Nephron progenitor cell (in vitro differentiated cells): ENCODE measurements at regions not wholly inside any gene's neighbourhood (a gene's known extent, or its start where the extent isn't known, plus 50 kb on each side); places are given as distances from the start of the nearest gene placed in this dataset.

Source experiments
- DNase-seq: peaks from one replicate; pipeline ENCODE4 v3.0.0; 2021
- H3K27ac Mint-ChIP-seq: 2 replicates; pipeline ENCODE4 v1.8.0; 2021; ENCODE audit warnings: mild to moderate bottlenecking, moderate library complexity, mixed read lengths
- H3K27me3 Mint-ChIP-seq: 2 replicates; pipeline ENCODE4 v1.8.0; 2021; ENCODE audit warnings: mild to moderate bottlenecking, low read depth, mixed read lengths; ENCODE audit not compliant: poor library complexity
- H3K36me3 Mint-ChIP-seq: 2 replicates; pipeline ENCODE4 v1.8.0; 2021; ENCODE audit warnings: low read depth, mixed read lengths
- H3K4me1 Mint-ChIP-seq: 2 replicates; pipeline ENCODE4 v1.8.0; 2021; ENCODE audit warnings: mixed read lengths
- H3K4me3 Mint-ChIP-seq: 2 replicates; pipeline ENCODE4 v1.8.0; 2021; ENCODE audit warnings: mild to moderate bottlenecking, moderate library complexity, mixed read lengths
- H3K9me3 Mint-ChIP-seq: 2 replicates; pipeline ENCODE4 v1.8.0; 2021; ENCODE audit warnings: mild to moderate bottlenecking, moderate library complexity, mixed read lengths
- CTCF ChIP-seq: fragments of 200-600 bp; sonication (generic); IDR thresholded peaks from 2 replicates; pipeline ENCODE4 v1.5.0; 2021; ENCODE audit warnings: antibody characterized with exemption

- Mint-ChIP-seq H3K4me3 (no peak overlapping the region), H3K9me3 (peaks cover 5% of the 10 kb centered on the region), H3K27ac (no peak overlapping the region), H3K36me3 (no peaks in the 10 kb centered on the region), H3K27me3 (peaks cover 64% of the 10 kb centered on the region), H3K4me1 (peaks cover 21% of the 10 kb centered on the region)
- DNase-seq, result no peak
- TF ChIP-seq CTCF, result no peak
Measured at GRCh38 chr11:69922015-69922595, 102.9 kb upstream of the FGF3 start.

- DNase-seq, result no peak
- Mint-ChIP-seq H3K36me3 (no peaks in the 10 kb centered on the region), H3K4me3 (no peak overlapping the region), H3K27ac (peak overlapping the region; percentile 60), H3K27me3 (peaks cover 63% of the 10 kb centered on the region), H3K9me3 (peaks cover under 1% of the 10 kb centered on the region), H3K4me1 (peaks cover 21% of the 10 kb centered on the region)
- TF ChIP-seq CTCF, result no peak
Measured at GRCh38 chr11:69922596-69923111, 103.4 kb upstream of the FGF3 start.

- Mint-ChIP-seq H3K4me1 (peaks cover 21% of the 10 kb centered on the region), H3K36me3 (no peaks in the 10 kb centered on the region), H3K9me3 (no peaks in the 10 kb centered on the region), H3K27me3 (peaks cover 62% of the 10 kb centered on the region), H3K27ac (peak overlapping the region; percentile 60), H3K4me3 (no peak overlapping the region)
- no peak for TF ChIP-seq CTCF
- no peak for DNase-seq
Measured at GRCh38 chr11:69923196-69923595, 104.0 kb upstream of the FGF3 start.

GRCh38 chr11:69923641-69924307 lies 104.6 kb upstream of the FGF3 start:
- no peak overlapping the region for H3K4me3 Mint-ChIP-seq
- peaks cover 58% of the 10 kb centered on the region for H3K27me3 Mint-ChIP-seq
- peaks cover 21% of the 10 kb centered on the region for H3K4me1 Mint-ChIP-seq
- H3K27ac Mint-ChIP-seq, result peak overlapping the region; percentile 36
- H3K9me3 Mint-ChIP-seq, result no peaks in the 10 kb centered on the region
- TF ChIP-seq CTCF, result no peak
- H3K36me3 Mint-ChIP-seq, result no peaks in the 10 kb centered on the region
- DNase-seq, result peak; percentile 1

GRCh38 chr11:69924308-69925161 lies 105.3 kb upstream of the FGF3 start:
- Mint-ChIP-seq H3K4me3 (no peak overlapping the region), H3K9me3 (no peaks in the 10 kb centered on the region), H3K4me1 (peaks cover 21% of the 10 kb centered on the region), H3K27ac (no peak overlapping the region), H3K27me3 (peaks cover 58% of the 10 kb centered on the region), H3K36me3 (no peaks in the 10 kb centered on the region)
- DNase-seq, result no peak
- no peak for TF ChIP-seq CTCF
